ENCODE measurements at regions not wholly inside any gene's neighbourhood (a gene's known extent, or its start where the extent isn't known, plus 50 kb on each side); places are given as distances from the start of the nearest gene placed in this dataset.

- intact Hi-C loops (cut with micrococcal nuclease; ENCODE audit: unreplicated experiment), result no loop called here
- H3K4me3 Mint-ChIP-seq (ENCODE audit: low read depth, unreplicated experiment), result no peak overlapping the region
- peaks cover 13% of the 10 kb centered on the region for H3K4me1 Mint-ChIP-seq (ENCODE audit: low read depth, unreplicated experiment)
- CTCF ChIA-PET, result interaction anchor here (0.6 to 1.1 kb wide), 4 partner anchors 10 to 124 kb away, joined by 3 to 6 read pairs (median 4); no protein-coding TSS in a partner anchor
- no peaks in the 10 kb centered on the region for H3K27me3 Mint-ChIP-seq (ENCODE audit: unreplicated experiment)
- no peak for TF ChIP-seq CTCF (IDR thresholded peaks at IDR 0.05; ENCODE audit: unreplicated experiment)
- DNase-seq, result no peak
- peaks cover 5% of the 10 kb centered on the region for H3K36me3 Mint-ChIP-seq (ENCODE audit: insufficient read depth, unreplicated experiment)
- no TSS peak for BruUV-seq (replicated peaks)
- H3K9me3 Mint-ChIP-seq (ENCODE audit: low read depth, unreplicated experiment), result no peaks in the 10 kb centered on the region
- no peak overlapping the region for H3K27ac Mint-ChIP-seq (ENCODE audit: unreplicated experiment)
These were observed 89.7 kb upstream of the TNRC6A start for GRCh38 chr16:24639769-24640168.

- Mint-ChIP-seq H3K36me3 (ENCODE audit: insufficient read depth, unreplicated experiment) (peaks cover 10% of the 10 kb centered on the region), H3K4me1 (ENCODE audit: low read depth, unreplicated experiment) (no peaks in the 10 kb centered on the region), H3K27me3 (ENCODE audit: unreplicated experiment) (no peaks in the 10 kb centered on the region), H3K27ac (ENCODE audit: unreplicated experiment) (no peak overlapping the region), H3K9me3 (ENCODE audit: low read depth, unreplicated experiment) (no peaks in the 10 kb centered on the region), H3K4me3 (ENCODE audit: low read depth, unreplicated experiment) (no peak overlapping the region)
- intact Hi-C loops (cut with micrococcal nuclease; ENCODE audit: unreplicated experiment), result no loop called here
- no peak for TF ChIP-seq CTCF (IDR thresholded peaks at IDR 0.05; ENCODE audit: unreplicated experiment)
- no peak for DNase-seq
- CTCF ChIA-PET, result interaction anchor here (0.7 kb wide), 1 partner anchor 1563 kb away, joined by 3 read pairs; no protein-coding TSS in a partner anchor
- BruUV-seq (replicated peaks), result no TSS peak
These were observed 86.0 kb upstream of the TNRC6A start for GRCh38 chr16:24643489-24643888.

- H3K9me3 Mint-ChIP-seq (ENCODE audit: low read depth, unreplicated experiment), result no peaks in the 10 kb centered on the region
- H3K27me3 Mint-ChIP-seq (ENCODE audit: unreplicated experiment), result no peaks in the 10 kb centered on the region
- no TSS peak for BruUV-seq (replicated peaks)
- H3K4me1 Mint-ChIP-seq (ENCODE audit: low read depth, unreplicated experiment), result no peaks in the 10 kb centered on the region
- no peak for TF ChIP-seq CTCF (IDR thresholded peaks at IDR 0.05; ENCODE audit: unreplicated experiment)
- CTCF ChIA-PET, result interaction anchor here (1.0 to 2.5 kb wide), 2 partner anchors 23 to 35 kb away, joined by 4 to 8 read pairs; no protein-coding TSS in a partner anchor
- peaks cover 10% of the 10 kb centered on the region for H3K36me3 Mint-ChIP-seq (ENCODE audit: insufficient read depth, unreplicated experiment)
- intact Hi-C loops (cut with micrococcal nuclease; ENCODE audit: unreplicated experiment), result loop anchor here (1.0 kb wide), 1 partner anchor 55 kb away; no protein-coding TSS in a partner anchor
- H3K4me3 Mint-ChIP-seq (ENCODE audit: low read depth, unreplicated experiment), result no peak overlapping the region
- DNase-seq, result peak; percentile 82
- peak overlapping the region; percentile 80 for H3K27ac Mint-ChIP-seq (ENCODE audit: unreplicated experiment)
These were observed 83.5 kb upstream of the TNRC6A start for GRCh38 chr16:24645739-24646645.

GRCh38 chr16:24646646-24646995 is 82.8 kb upstream of the TNRC6A start:
- no peaks in the 10 kb centered on the region for H3K9me3 Mint-ChIP-seq (ENCODE audit: low read depth, unreplicated experiment)
- H3K36me3 Mint-ChIP-seq (ENCODE audit: insufficient read depth, unreplicated experiment), result peaks cover 10% of the 10 kb centered on the region
- no peaks in the 10 kb centered on the region for H3K27me3 Mint-ChIP-seq (ENCODE audit: unreplicated experiment)
- H3K4me3 Mint-ChIP-seq (ENCODE audit: low read depth, unreplicated experiment), result no peak overlapping the region
- no TSS peak for BruUV-seq (replicated peaks)
- DNase-seq, result no peak
- CTCF ChIA-PET, result interaction anchor here (1.0 to 2.5 kb wide), 2 partner anchors 23 to 34 kb away, joined by 4 to 8 read pairs; no protein-coding TSS in a partner anchor
- H3K27ac Mint-ChIP-seq (ENCODE audit: unreplicated experiment), result peak overlapping the region; percentile 80
- no peaks in the 10 kb centered on the region for H3K4me1 Mint-ChIP-seq (ENCODE audit: low read depth, unreplicated experiment)
- intact Hi-C loops (cut with micrococcal nuclease; ENCODE audit: unreplicated experiment), result loop anchor here (1.0 kb wide), 1 partner anchor 55 kb away; no protein-coding TSS in a partner anchor
- no peak for TF ChIP-seq CTCF (IDR thresholded peaks at IDR 0.05; ENCODE audit: unreplicated experiment)

All from Calu3 (cell line).